H1 (cell line): ENCODE measurements at regions not wholly inside any gene's neighbourhood (a gene's known extent, or its start where the extent isn't known, plus 50 kb on each side); places are given as distances from the start of the nearest gene placed in this dataset.

Source experiments
- BRCA1 ChIP-seq: IDR thresholded peaks from 2 replicates; pipeline ENCODE4 v1.6.1; 2012; ENCODE audit warnings: low read depth, low read length, improper control_type of control experiment
- CBX5 ChIP-seq: fragments of 300-800, 300-1000 bp; sonication (generic); IDR thresholded peaks from 2 replicates; pipeline ENCODE4 v1.7.1; 2016; ENCODE audit warnings: antibody characterized with exemption, low read length, low read depth
- CBX8 ChIP-seq: fragments of 300-800, 300-1000 bp; sonication (generic); IDR thresholded peaks from 2 replicates; pipeline ENCODE4 v1.7.1; 2016; ENCODE audit warnings: low read depth, low read length, borderline replicate concordance
- CHD1 ChIP-seq: IDR thresholded peaks from 2 replicates; pipeline ENCODE4 v1.6.1; 2012; ENCODE audit warnings: low read depth, low read length, improper control_type of control experiment
- EZH2 ChIP-seq: fragments of 200-600 bp; sonication (generic); IDR thresholded peaks from 2 replicates; pipeline ENCODE4 v1.7.1; 2012; ENCODE audit warnings: low read depth, mild to moderate bottlenecking, moderate library complexity, low read length, inconsistent platforms; ENCODE audit not compliant: severe bottlenecking
- GABPA ChIP-seq: IDR thresholded peaks from 2 replicates; pipeline ENCODE4 v1.6.1; 2011; ENCODE audit warnings: mild to moderate bottlenecking, low read length, moderate library complexity, borderline replicate concordance; ENCODE audit not compliant: insufficient read depth
- MAX ChIP-seq: IDR thresholded peaks from 2 replicates; pipeline ENCODE4 v1.6.1; 2012; ENCODE audit warnings: inconsistent platforms
- NRF1 ChIP-seq: IDR thresholded peaks from 2 replicates; pipeline ENCODE4 v1.6.1; 2011; ENCODE audit warnings: mild to moderate bottlenecking, low read depth, low read length, improper control_type of control experiment
- POLR2A ChIP-seq, 2 experiments: IDR thresholded peaks; 1 replicate in 1 of 2; 2 replicates in 1 of 2; pipeline ENCODE4 v1.6.1; 2011; ENCODE audit warnings: low read depth in 2 of 2, low read length in 2 of 2, mild to moderate bottlenecking in 2 of 2; ENCODE audit errors: control extremely low read depth in 1 of 2
- SP2 ChIP-seq: IDR thresholded peaks from 2 replicates; pipeline ENCODE4 v1.6.1; 2012; ENCODE audit warnings: mild to moderate bottlenecking, low read length, inconsistent platforms
- ZNF274 ChIP-seq: IDR thresholded peaks from 2 replicates; pipeline ENCODE4 v1.7.0; 2012; ENCODE audit warnings: low read length, borderline replicate concordance; ENCODE audit errors: extremely low read depth
- TF ChIP-seq, protein P1 (sequence below), 3 experiments: IDR thresholded peaks; 1 replicate in 2 of 3; 2 replicates in 1 of 3; pipeline versions ENCODE4 v1.5.1 to v1.6.1; 2011; ENCODE audit warnings: low read length in 3 of 3, mild to moderate bottlenecking in 3 of 3, inconsistent platforms in 2 of 3, low read depth in 1 of 3, moderate library complexity in 1 of 3; ENCODE audit not compliant: insufficient read depth in 1 of 3; ENCODE audit errors: control extremely low read depth in 1 of 3

GRCh38 chr18:64749884-64750283, 601.0 kb upstream of the LINC00305 start:
- no peak for TF ChIP-seq CBX8
- TF ChIP-seq, protein P1, sequence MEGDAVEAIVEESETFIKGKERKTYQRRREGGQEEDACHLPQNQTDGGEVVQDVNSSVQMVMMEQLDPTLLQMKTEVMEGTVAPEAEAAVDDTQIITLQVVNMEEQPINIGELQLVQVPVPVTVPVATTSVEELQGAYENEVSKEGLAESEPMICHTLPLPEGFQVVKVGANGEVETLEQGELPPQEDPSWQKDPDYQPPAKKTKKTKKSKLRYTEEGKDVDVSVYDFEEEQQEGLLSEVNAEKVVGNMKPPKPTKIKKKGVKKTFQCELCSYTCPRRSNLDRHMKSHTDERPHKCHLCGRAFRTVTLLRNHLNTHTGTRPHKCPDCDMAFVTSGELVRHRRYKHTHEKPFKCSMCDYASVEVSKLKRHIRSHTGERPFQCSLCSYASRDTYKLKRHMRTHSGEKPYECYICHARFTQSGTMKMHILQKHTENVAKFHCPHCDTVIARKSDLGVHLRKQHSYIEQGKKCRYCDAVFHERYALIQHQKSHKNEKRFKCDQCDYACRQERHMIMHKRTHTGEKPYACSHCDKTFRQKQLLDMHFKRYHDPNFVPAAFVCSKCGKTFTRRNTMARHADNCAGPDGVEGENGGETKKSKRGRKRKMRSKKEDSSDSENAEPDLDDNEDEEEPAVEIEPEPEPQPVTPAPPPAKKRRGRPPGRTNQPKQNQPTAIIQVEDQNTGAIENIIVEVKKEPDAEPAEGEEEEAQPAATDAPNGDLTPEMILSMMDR (IDR thresholded peaks at IDR 0.05; ENCODE audit: control extremely low read depth in 1 of 3, insufficient read depth in 1 of 3, low read depth in 1 of 3, low read length in 3 of 3), result no peak
- no peak for TF ChIP-seq NRF1
- no peak for TF ChIP-seq EZH2
- TF ChIP-seq SP2, result no peak
- no peak for TF ChIP-seq MAX
- no peak for TF ChIP-seq CBX5
- no peak for TF ChIP-seq CHD1
- no peak for TF ChIP-seq GABPA
- no peak for TF ChIP-seq BRCA1
- TF ChIP-seq POLR2A (IDR thresholded peaks at IDR 0.05; ENCODE audit: control extremely low read depth in 1 of 2, low read depth in 2 of 2, low read length in 2 of 2), result no peak
- TF ChIP-seq ZNF274, result no peak
